ENCODE measurements at regions not wholly inside any gene's neighbourhood (a gene's known extent, or its start where the extent isn't known, plus 50 kb on each side); places are given as distances from the start of the nearest gene placed in this dataset.

GRCh38 chr6:22027040-22027725 lies 269.7 kb downstream of the PRL start:
- H2AFZ ChIP-seq (ENCODE audit: insufficient read depth, low read depth, low read length, poor library complexity, severe bottlenecking): no peak overlapping the region
- ATAC-seq (ENCODE audit: low read depth): no peak
- H3K4me3 Mint-ChIP-seq: no peak overlapping the region
- ChIA-PET CTCF (no interaction called here), POLR2A (no interaction called here)
- intact Hi-C loops (cut with micrococcal nuclease): no loop called here
- no peak overlapping the region for H3K4me3 ChIP-seq (ENCODE audit: control extremely low read depth in 1 of 5, extremely low read depth in 1 of 5, insufficient read depth in 1 of 5, low read depth in 2 of 5, low read length in 4 of 5)
- 90% methylated on average over 6 of the region's 8 CpGs for WGBS (ENCODE audit: insufficient coverage)
- H3K27me3 Mint-ChIP-seq: no peaks in the 10 kb centered on the region
- no peak for DNase-seq
- H3K9ac ChIP-seq (ENCODE audit: low read length): no peak overlapping the region
- H4K20me1 ChIP-seq (ENCODE audit: control insufficient read depth, insufficient read depth, low read length, poor library complexity, severe bottlenecking): no peaks in the 10 kb centered on the region
- H3K27ac Mint-ChIP-seq: no peak overlapping the region
- no peaks in the 10 kb centered on the region for H3K9me3 ChIP-seq (ENCODE audit: control extremely low read depth in 1 of 3, control insufficient read depth in 2 of 3, insufficient read depth in 1 of 3, low read length in 2 of 3)
- TF ChIP-seq EZH2 (IDR thresholded peaks at IDR 0.05; ENCODE audit: borderline replicate concordance, insufficient read depth, low read depth, low read length, poor library complexity, severe bottlenecking): no peak
- TF ChIP-seq CTCF (IDR thresholded peaks at IDR 0.05): no peak
- peaks cover 19 to 21% of the 10 kb centered on the region in 2 donors for H3K4me1 ChIP-seq (ENCODE audit: control insufficient read depth in 2 of 2, insufficient read depth in 2 of 2, low read length in 2 of 2)
- no peaks in the 10 kb centered on the region for H3K27me3 ChIP-seq (replicated peaks in 1 of 4; ENCODE audit: control extremely low read depth in 1 of 4, control insufficient read depth in 3 of 4, insufficient read depth in 4 of 4, low read length in 3 of 4)
- H3K9me3 Mint-ChIP-seq (ENCODE audit: insufficient read depth): peaks cover under 1% of the 10 kb centered on the region
- no peak overlapping the region for H3K27ac ChIP-seq (ENCODE audit: low read length in 2 of 2)
- no peaks in the 10 kb centered on the region for H3K79me2 ChIP-seq (ENCODE audit: control insufficient read depth, insufficient read depth, low read length)
- H3K4me1 Mint-ChIP-seq: peaks cover 25% of the 10 kb centered on the region
- H3K4me2 ChIP-seq (replicated peaks; ENCODE audit: low read depth, low read length, poor library complexity, severe bottlenecking): no peak overlapping the region
- no peaks in the 10 kb centered on the region for H3K36me3 ChIP-seq (replicated peaks in 1 of 2; ENCODE audit: control extremely low read depth in 1 of 2, control insufficient read depth in 1 of 2, extremely low read depth in 1 of 2, insufficient read depth in 2 of 2, low read length in 1 of 2)

DNA sequence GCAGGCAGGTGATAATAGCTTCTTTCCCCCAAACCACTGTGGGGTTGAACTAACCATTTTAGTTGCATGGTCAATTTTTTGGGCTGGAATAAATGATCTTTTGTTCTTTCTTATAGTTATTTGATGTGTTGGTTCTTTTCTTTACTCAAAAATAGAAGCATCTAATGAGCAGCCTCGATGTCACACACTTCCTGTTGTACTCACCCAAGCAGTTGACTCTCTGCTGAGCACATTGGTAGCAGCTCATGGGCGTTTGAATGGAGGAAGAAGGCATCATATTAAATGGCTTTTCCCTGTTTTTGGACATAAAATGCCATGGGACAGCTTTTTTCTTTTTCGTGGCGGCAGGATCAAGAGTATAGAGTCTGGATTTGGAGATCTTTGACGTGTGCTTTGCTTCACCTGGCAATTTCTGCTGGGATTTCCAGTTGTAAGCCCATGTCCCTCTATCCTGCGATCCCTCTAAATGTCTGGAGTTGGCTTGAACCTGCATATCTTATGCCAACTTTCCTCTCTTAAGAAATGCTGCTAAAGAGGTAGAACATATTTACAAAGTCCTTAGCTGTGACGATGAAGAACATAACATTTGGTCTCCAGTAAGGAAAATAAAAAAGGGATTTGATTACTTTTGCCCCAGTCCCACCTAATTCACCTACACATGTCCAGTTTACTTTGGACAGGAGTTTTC lies 268.3 kb downstream of the PRL start:
- no peak overlapping the region for H3K27ac ChIP-seq (ENCODE audit: low read length in 2 of 2)
- no peaks in the 10 kb centered on the region for H3K79me2 ChIP-seq (ENCODE audit: control insufficient read depth, insufficient read depth, low read length)
- no peaks in the 10 kb centered on the region for H3K9me3 Mint-ChIP-seq (ENCODE audit: insufficient read depth)
- H3K4me2 ChIP-seq (replicated peaks; ENCODE audit: low read depth, low read length, poor library complexity, severe bottlenecking): peak overlapping the region; percentile 30
- H2AFZ ChIP-seq (ENCODE audit: insufficient read depth, low read depth, low read length, poor library complexity, severe bottlenecking): peak overlapping the region; percentile 64
- H3K9me3 ChIP-seq (ENCODE audit: control extremely low read depth in 1 of 3, control insufficient read depth in 2 of 3, insufficient read depth in 1 of 3, low read length in 2 of 3): no peaks in the 10 kb centered on the region
- 60% methylated on average over 1 of the region's 7 CpGs for WGBS (ENCODE audit: insufficient coverage)
- DNase-seq: no peak
- peaks cover 19 to 21% of the 10 kb centered on the region in 2 donors for H3K4me1 ChIP-seq (ENCODE audit: control insufficient read depth in 2 of 2, insufficient read depth in 2 of 2, low read length in 2 of 2)
- no peaks in the 10 kb centered on the region for H3K36me3 ChIP-seq (replicated peaks in 1 of 2; ENCODE audit: control extremely low read depth in 1 of 2, control insufficient read depth in 1 of 2, extremely low read depth in 1 of 2, insufficient read depth in 2 of 2, low read length in 1 of 2)
- no peak for ATAC-seq (ENCODE audit: low read depth)
- no peak overlapping the region for H3K9ac ChIP-seq (ENCODE audit: low read length)
- H3K4me3 ChIP-seq (ENCODE audit: control extremely low read depth in 1 of 5, extremely low read depth in 1 of 5, insufficient read depth in 1 of 5, low read depth in 2 of 5, low read length in 4 of 5): no peak overlapping the region
- no peak overlapping the region for H3K4me3 Mint-ChIP-seq
- POLR2A ChIA-PET: no interaction called here
- H4K20me1 ChIP-seq (ENCODE audit: control insufficient read depth, insufficient read depth, low read length, poor library complexity, severe bottlenecking): no peaks in the 10 kb centered on the region
- TF ChIP-seq CTCF (IDR thresholded peaks at IDR 0.05): no peak
- no peak for TF ChIP-seq EZH2 (IDR thresholded peaks at IDR 0.05; ENCODE audit: borderline replicate concordance, insufficient read depth, low read depth, low read length, poor library complexity, severe bottlenecking)
- H3K4me1 Mint-ChIP-seq: peaks cover 25% of the 10 kb centered on the region
- intact Hi-C loops (cut with micrococcal nuclease): no loop called here
- CTCF ChIA-PET: no interaction called here
- H3K27ac Mint-ChIP-seq: no peak overlapping the region
- H3K27me3 Mint-ChIP-seq: no peaks in the 10 kb centered on the region
- H3K27me3 ChIP-seq (replicated peaks in 1 of 4; ENCODE audit: control extremely low read depth in 1 of 4, control insufficient read depth in 3 of 4, insufficient read depth in 4 of 4, low read length in 3 of 4): no peaks in the 10 kb centered on the region

All from B cell (primary cell).